Transverse colon (tissue), 4 donors: ENCODE measurements at regions not wholly inside any gene's neighbourhood (a gene's known extent, or its start where the extent isn't known, plus 50 kb on each side); places are given as distances from the start of the nearest gene placed in this dataset.

Experiments used
- DNase-seq: peaks from one replicate; pipeline ENCODE4 v3.0.0-alpha.2; 2019
- H3K27ac ChIP-seq, 4 donors: fragments of 200-600 bp; sonication (generic); 2 replicates each; pipeline ENCODE4 v1.5.1; 2016 to 2018; ENCODE audit warnings: inconsistent platforms in 4 of 4
- H3K27me3 ChIP-seq: fragments of 200-600 bp; sonication (generic); 2 replicates; pipeline ENCODE4 v1.5.1; 2017; ENCODE audit warnings: inconsistent platforms
- H3K36me3 ChIP-seq, 4 donors: fragments of 200-600 bp; sonication (generic); 2 replicates each; pipeline ENCODE4 v1.5.1; 2017 to 2019; ENCODE audit warnings: inconsistent platforms in 4 of 4
- H3K4me1 ChIP-seq, 4 donors: fragments of 200-600 bp; sonication (generic); 2 replicates each; pipeline ENCODE4 v1.5.1; 2017 to 2020; ENCODE audit warnings: inconsistent platforms in 4 of 4
- H3K4me3 ChIP-seq, 4 donors: fragments of 200-600 bp; sonication (generic); 1 replicate in 1 of 4; 2 replicates in 3 of 4; pipeline versions ENCODE4 v1.5.1 to v1.6.1; 2017 to 2019; ENCODE audit warnings: inconsistent platforms in 4 of 4
- H3K9me3 ChIP-seq, 2 donors: fragments of 200-600 bp; sonication (generic); 2 replicates each; pipeline ENCODE4 v1.5.1; 2017 to 2019; ENCODE audit warnings: inconsistent platforms in 2 of 2
- EP300 ChIP-seq: sonication (generic); formaldehyde crosslinking; IDR thresholded peaks from one replicate; pipeline ENCODE4 v1.6.1; 2017; ENCODE audit warnings: antibody characterized with exemption, low read depth
- POLR2A ChIP-seq: fragments of 450-650 bp; IDR thresholded peaks from one replicate; pipeline ENCODE4 v1.6.1; 2016; ENCODE audit warnings: antibody characterized with exemption, mild to moderate bottlenecking, moderate library complexity
- POLR2AphosphoS5 ChIP-seq, 3 donors: sonication (generic); formaldehyde crosslinking; IDR thresholded peaks; one replicate each; pipeline ENCODE4 v1.6.1; 2016; ENCODE audit warnings: antibody characterized with exemption in 3 of 3
- WGBS, 2 donors: methylation state at CpG; one replicate each; pipeline ENCODE4 v1.1.5; 2018; ENCODE audit warnings: low coverage in 1 of 2; 5-methylcytosine and 5-hydroxymethylcytosine counted together
- in situ Hi-C, 4 donors: fragments of 200-750 bp; cut with MboI; loops; one replicate each; pipeline versions ENCODE4 v1.15.0 to v1.15.1; 2017; ENCODE audit warnings: low sequenced_read_pairs in 3 of 4, low pct_ligation_motif_present in 1 of 4, low pct_unique_long_range_greater_than_20kb in 1 of 4
- intact Hi-C: fragments of 100-400 bp; cut with DNase I; formaldehyde crosslinking; loops from one replicate; pipeline ENCODE4 v1.15.1; 2023; ENCODE audit warnings: low total_unique reads
- TF ChIP-seq, protein P1 (sequence below), 5 experiments: fragments of 200-600 bp in 3 of 5; fragments of 450-650 bp in 2 of 5; sonication (generic) in 3 of 5; IDR thresholded peaks; 1 replicate in 2 of 5; 2 replicates in 3 of 5; pipeline ENCODE4 v1.5.1; 2016 to 2017; ENCODE audit warnings: antibody characterized with exemption in 5 of 5, inconsistent platforms in 3 of 5, mild to moderate bottlenecking in 2 of 5, moderate library complexity in 1 of 5

DNA sequence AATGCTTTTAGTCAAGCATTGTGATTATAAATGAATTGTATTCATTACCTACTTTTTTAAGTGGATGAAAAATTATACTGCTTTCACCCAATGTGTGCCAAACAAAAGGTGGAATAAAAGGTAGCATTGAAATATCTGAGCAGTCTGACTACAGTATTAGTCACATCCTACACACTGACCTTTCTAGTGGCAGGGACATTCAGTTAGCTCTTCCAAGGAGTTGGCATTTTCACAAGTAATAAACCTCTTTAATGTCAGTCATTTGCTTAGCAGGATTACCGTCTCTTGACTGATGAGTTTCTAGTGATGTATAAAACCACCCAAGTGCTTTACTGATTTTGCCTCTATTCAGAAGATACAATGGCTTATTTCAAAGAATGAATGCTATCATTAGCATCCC lies 687.9 kb downstream of the ARAP2 start:
- intact Hi-C loops, result no loop called here
- WGBS, 2 donors, result 60 to 68% methylated on average over 1 of the region's 1 CpG
- H3K27me3 ChIP-seq, result no peaks in the 10 kb centered on the region
- H3K4me3 ChIP-seq, result no peak overlapping the region
- in situ Hi-C loops, result no loop called here
- no peak for TF ChIP-seq EP300
- TF ChIP-seq POLR2AphosphoS5 (IDR thresholded peaks at IDR 0.05), result no peak
- no peak for TF ChIP-seq POLR2A
- TF ChIP-seq, protein P1, sequence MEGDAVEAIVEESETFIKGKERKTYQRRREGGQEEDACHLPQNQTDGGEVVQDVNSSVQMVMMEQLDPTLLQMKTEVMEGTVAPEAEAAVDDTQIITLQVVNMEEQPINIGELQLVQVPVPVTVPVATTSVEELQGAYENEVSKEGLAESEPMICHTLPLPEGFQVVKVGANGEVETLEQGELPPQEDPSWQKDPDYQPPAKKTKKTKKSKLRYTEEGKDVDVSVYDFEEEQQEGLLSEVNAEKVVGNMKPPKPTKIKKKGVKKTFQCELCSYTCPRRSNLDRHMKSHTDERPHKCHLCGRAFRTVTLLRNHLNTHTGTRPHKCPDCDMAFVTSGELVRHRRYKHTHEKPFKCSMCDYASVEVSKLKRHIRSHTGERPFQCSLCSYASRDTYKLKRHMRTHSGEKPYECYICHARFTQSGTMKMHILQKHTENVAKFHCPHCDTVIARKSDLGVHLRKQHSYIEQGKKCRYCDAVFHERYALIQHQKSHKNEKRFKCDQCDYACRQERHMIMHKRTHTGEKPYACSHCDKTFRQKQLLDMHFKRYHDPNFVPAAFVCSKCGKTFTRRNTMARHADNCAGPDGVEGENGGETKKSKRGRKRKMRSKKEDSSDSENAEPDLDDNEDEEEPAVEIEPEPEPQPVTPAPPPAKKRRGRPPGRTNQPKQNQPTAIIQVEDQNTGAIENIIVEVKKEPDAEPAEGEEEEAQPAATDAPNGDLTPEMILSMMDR (IDR thresholded peaks at IDR 0.05), result no peak
- H3K27ac ChIP-seq, result no peak overlapping the region
- no peak for DNase-seq
- H3K36me3 ChIP-seq, result no peaks in the 10 kb centered on the region
- H3K4me1 ChIP-seq, result no peaks in the 10 kb centered on the region
- H3K9me3 ChIP-seq, result peaks cover 5 to 9% of the 10 kb centered on the region in 2 donors

DNA sequence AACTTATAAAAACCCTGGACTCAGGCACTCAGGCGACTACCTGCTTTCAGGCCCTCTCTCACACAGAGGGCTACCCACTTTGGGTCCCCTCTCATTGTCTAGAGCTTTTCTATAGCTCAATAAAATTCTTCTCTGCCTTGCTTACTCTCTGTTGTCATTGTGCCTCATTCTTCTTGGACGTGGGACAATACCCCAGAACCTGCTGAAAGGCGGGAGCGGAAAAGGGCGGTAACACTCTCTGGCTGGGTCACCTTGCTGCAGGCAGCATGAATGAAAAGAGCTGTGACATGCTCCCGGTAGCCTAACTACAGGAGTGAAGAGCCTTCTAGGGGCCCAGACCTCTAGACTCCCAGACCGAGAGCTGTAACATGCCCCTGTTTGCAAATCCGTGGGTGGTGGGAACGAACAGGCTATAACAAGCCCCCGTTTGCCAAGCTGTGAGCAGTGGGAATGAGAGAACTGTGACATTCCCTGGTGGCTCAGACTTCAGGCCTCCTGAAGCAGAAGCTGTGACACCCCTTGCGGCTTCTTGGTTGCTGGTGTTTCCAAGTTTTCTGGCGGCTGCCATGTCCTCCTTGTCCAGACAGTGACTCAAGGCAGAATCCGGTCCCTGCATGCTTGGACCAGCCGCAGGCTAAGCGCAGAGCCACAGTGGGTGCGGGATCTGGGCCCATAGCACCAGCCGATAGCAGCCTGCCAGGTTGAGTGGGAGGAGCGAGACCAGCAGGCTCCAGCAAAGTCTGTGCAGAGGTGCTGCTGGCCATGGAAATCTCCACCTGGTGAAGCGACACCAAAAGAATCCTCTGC lies 684.6 kb downstream of the ARAP2 start:
- TF ChIP-seq EP300 (no peak), POLR2A (no peak), POLR2AphosphoS5 (IDR thresholded peaks at IDR 0.05) (no peak)
- TF ChIP-seq, protein P1 (IDR thresholded peaks at IDR 0.05), result no peak
- DNase-seq, result no peak
- H3K4me3 ChIP-seq, result no peak overlapping the region
- H3K36me3 ChIP-seq, result no peaks in the 10 kb centered on the region
- peaks cover 5 to 9% of the 10 kb centered on the region in 2 donors for H3K9me3 ChIP-seq
- in situ Hi-C loops (no loop called here), intact Hi-C loops (no loop called here)
- no peak overlapping the region for H3K27ac ChIP-seq
- no peaks in the 10 kb centered on the region for H3K4me1 ChIP-seq
- 91 to 100% methylated on average over 1 to 19 of the region's 19 CpGs for WGBS, 2 donors
- H3K27me3 ChIP-seq, result no peaks in the 10 kb centered on the region

DNA sequence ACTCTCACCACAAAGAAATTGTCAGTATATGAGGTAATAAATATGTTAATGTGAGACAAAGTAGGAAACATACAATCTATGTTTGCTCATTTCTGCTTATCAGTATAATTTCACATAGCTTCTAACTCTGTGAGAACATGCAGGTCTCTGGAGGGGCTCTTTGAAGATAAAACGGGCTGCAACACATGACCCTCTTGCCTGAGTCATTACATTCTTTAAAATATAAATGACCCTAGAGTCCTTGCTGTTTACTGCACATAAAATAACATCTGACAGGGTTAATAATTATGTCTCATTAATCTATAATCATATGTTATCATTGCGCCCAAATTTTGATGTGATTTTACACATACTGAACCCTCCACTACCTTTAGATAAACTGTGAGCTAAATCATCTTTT lies 681.5 kb downstream of the ARAP2 start:
- DNase-seq, result no peak
- H3K27me3 ChIP-seq, result no peaks in the 10 kb centered on the region
- in situ Hi-C loops (no loop called here), intact Hi-C loops (no loop called here)
- no peaks in the 10 kb centered on the region for H3K4me1 ChIP-seq
- 29 to 39% methylated on average over 2 of the region's 2 CpGs for WGBS, 2 donors
- H3K36me3 ChIP-seq, result no peaks in the 10 kb centered on the region
- H3K4me3 ChIP-seq, result no peak overlapping the region
- TF ChIP-seq, protein P1 (IDR thresholded peaks at IDR 0.05), result no peak
- TF ChIP-seq POLR2AphosphoS5 (IDR thresholded peaks at IDR 0.05) (no peak), POLR2A (no peak), EP300 (no peak)
- H3K9me3 ChIP-seq, result peaks cover 5 to 9% of the 10 kb centered on the region in 2 donors
- H3K27ac ChIP-seq, result no peak overlapping the region

DNA sequence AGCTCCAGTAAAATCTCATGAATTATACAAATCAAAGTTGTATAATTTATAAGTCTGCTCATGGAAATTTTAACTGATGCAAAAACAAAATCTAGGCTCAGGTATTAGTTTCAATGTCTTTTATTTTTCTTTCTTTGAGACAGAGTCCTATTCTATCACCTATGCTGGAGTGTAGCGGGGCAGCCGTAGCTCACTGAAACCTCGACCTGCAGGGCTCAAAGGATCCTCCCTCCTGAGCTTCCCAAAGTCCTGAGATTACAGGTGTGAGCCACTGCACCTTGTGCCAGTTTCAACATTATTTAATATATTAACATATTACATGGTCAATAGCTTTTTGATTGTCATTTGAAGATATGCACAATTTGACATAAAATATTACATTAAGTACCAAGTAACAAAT lies 678.7 kb downstream of the ARAP2 start:
- no peaks in the 10 kb centered on the region for H3K27me3 ChIP-seq
- H3K36me3 ChIP-seq, result no peaks in the 10 kb centered on the region
- H3K27ac ChIP-seq, result no peak overlapping the region
- H3K4me3 ChIP-seq, result no peak overlapping the region
- intact Hi-C loops, result no loop called here
- TF ChIP-seq POLR2A (no peak), POLR2AphosphoS5 (IDR thresholded peaks at IDR 0.05) (no peak), EP300 (no peak)
- TF ChIP-seq, protein P1 (IDR thresholded peaks at IDR 0.05), result no peak
- H3K9me3 ChIP-seq, result no peaks in the 10 kb centered on the region
- 63 to 72% methylated on average over 3 of the region's 3 CpGs for WGBS, 2 donors
- no peak for DNase-seq
- in situ Hi-C loops, result no loop called here
- H3K4me1 ChIP-seq, result no peaks in the 10 kb centered on the region
